ENCODE measurements at regions not wholly inside any gene's neighbourhood (a gene's known extent, or its start where the extent isn't known, plus 50 kb on each side); places are given as distances from the start of the nearest gene placed in this dataset.

GRCh38 chr3:194056731-194057415, 79.1 kb upstream of the HES1 start:
- DNase-seq (ENCODE audit: low read depth) = no peak
- no peak overlapping the region for H3K4me3 ChIP-seq (ENCODE audit: low read length)
- no peak for TF ChIP-seq CTCF (conservative IDR thresholded peaks at IDR 0.05; ENCODE audit: low read depth, low read length)

GRCh38 chr3:194057570-194058188, 78.3 kb upstream of the HES1 start:
- no peak for TF ChIP-seq CTCF (conservative IDR thresholded peaks at IDR 0.05; ENCODE audit: low read depth, low read length)
- H3K4me3 ChIP-seq (ENCODE audit: low read length) = peak overlapping the region; percentile 24
- no peak for DNase-seq (ENCODE audit: low read depth)

- peak overlapping the region; percentile 24 for H3K4me3 ChIP-seq (ENCODE audit: low read length)
- DNase-seq (ENCODE audit: low read depth) = no peak
- no peak for TF ChIP-seq CTCF (conservative IDR thresholded peaks at IDR 0.05; ENCODE audit: low read depth, low read length)
Measured at GRCh38 chr3:194058189-194058571, 77.8 kb upstream of the HES1 start.

GRCh38 chr3:194058753-194059152, 77.2 kb upstream of the HES1 start:
- TF ChIP-seq CTCF (conservative IDR thresholded peaks at IDR 0.05; ENCODE audit: low read depth, low read length) = no peak
- no peak for DNase-seq (ENCODE audit: low read depth)
- no peak overlapping the region for H3K4me3 ChIP-seq (ENCODE audit: low read length)

- no peak overlapping the region for H3K4me3 ChIP-seq (ENCODE audit: low read length)
- DNase-seq (ENCODE audit: low read depth) = peak; percentile 68
- TF ChIP-seq CTCF (conservative IDR thresholded peaks at IDR 0.05; ENCODE audit: low read depth, low read length) = no peak
Measured at GRCh38 chr3:194061421-194062030, 74.4 kb upstream of the HES1 start.

GRCh38 chr3:194062830-194063229, 73.1 kb upstream of the HES1 start:
- DNase-seq (ENCODE audit: low read depth) = peak; percentile 61
- H3K4me3 ChIP-seq (ENCODE audit: low read length) = no peak overlapping the region
- TF ChIP-seq CTCF (conservative IDR thresholded peaks at IDR 0.05; ENCODE audit: low read depth, low read length) = no peak
